SK-N-SH (cell line): ENCODE measurements at regions not wholly inside any gene's neighbourhood (a gene's known extent, or its start where the extent isn't known, plus 50 kb on each side); places are given as distances from the start of the nearest gene placed in this dataset.

Experiments
- CTCF ChIA-PET: fragments of 300-600, 350-600 bp; formaldehyde crosslinking; extraction: SDS; loops from one replicate; lab custom pipeline; 2021; lab: Yijun Ruan, JAX
- POLR2A ChIA-PET: fragments of 350-600 bp; sonication (Branson Sonifier 250); formaldehyde crosslinking; extraction: SDS; loops from one replicate; lab custom pipeline; 2020; ENCODE audit warnings: antibody characterized with exemption, inconsistent platforms; lab: Yijun Ruan, JAX
- DNase-seq: peaks from one replicate; pipeline ENCODE4 v3.0.0; 2012
- H2AFZ ChIP-seq: fragments of 200-600 bp; sonication (generic); 2 replicates; pipeline ENCODE4 v1.8.1; 2016; ENCODE audit warnings: antibody characterized with exemption, mild to moderate bottlenecking, low read depth
- H3F3A ChIP-seq: fragments of 200-600 bp; sonication (generic); replicated peaks from 2 replicates; pipeline ENCODE3; 2016; ENCODE audit warnings: antibody characterized with exemption, mild to moderate bottlenecking; ENCODE audit not compliant: insufficient read depth
- H3K27ac ChIP-seq, 2 experiments: fragments of 200-500 bp in 1 of 2; fragments of 200-600 bp in 1 of 2; sonication (Bioruptor generic) in 1 of 2; sonication (generic), shearing (Covaris generic) in 1 of 2; 2 replicates each; pipeline versions ENCODE4 v1.5.1 to v1.6.1; 2014 to 2016; ENCODE audit warnings: low read depth in 2 of 2, inconsistent platforms in 1 of 2, low read length in 1 of 2, mild to moderate bottlenecking in 1 of 2, mixed read lengths in 1 of 2
- H3K27me3 ChIP-seq: fragments of 200-600 bp; sonication (generic), shearing (Covaris generic); 2 replicates; pipeline ENCODE4 v1.6.1; 2016; ENCODE audit warnings: mixed run types; ENCODE audit not compliant: insufficient read depth
- H3K36me3 ChIP-seq, 2 experiments: fragments of 200-500 bp in 1 of 2; fragments of 200-600 bp in 1 of 2; sonication (Bioruptor generic) in 1 of 2; sonication (generic) in 1 of 2; replicated peaks in 1 of 2; 2 replicates each; pipeline versions ENCODE3 to v1.5.1; 2014 to 2016; ENCODE audit warnings: low read length in 1 of 2, mild to moderate bottlenecking in 1 of 2; ENCODE audit not compliant: insufficient read depth in 2 of 2, control insufficient read depth in 1 of 2
- H3K4me1 ChIP-seq, 2 experiments: fragments of 200-500 bp in 1 of 2; fragments of 200-600 bp in 1 of 2; sonication (Bioruptor generic) in 1 of 2; sonication (generic), shearing (Covaris generic) in 1 of 2; 2 replicates each; pipeline versions ENCODE4 v1.5.1 to v1.6.1; 2014 to 2016; ENCODE audit warnings: low read depth in 1 of 2, low read length in 1 of 2, mixed run types in 1 of 2; ENCODE audit not compliant: insufficient read depth in 2 of 2, control insufficient read depth in 1 of 2
- H3K4me2 ChIP-seq: fragments of 200-600 bp; sonication (generic), shearing (Covaris generic); 2 replicates; pipeline ENCODE4 v1.6.1; 2017; ENCODE audit warnings: mixed run types
- H3K4me3 ChIP-seq, 2 experiments: fragments of 200-500 bp in 1 of 2; fragments of 200-600 bp in 1 of 2; sonication (Bioruptor generic) in 1 of 2; sonication (generic), shearing (Covaris generic) in 1 of 2; 2 replicates each; pipeline versions ENCODE4 v1.5.1 to v1.8.1; 2014 to 2016; ENCODE audit warnings: low read depth in 2 of 2, inconsistent platforms in 1 of 2, low read length in 1 of 2, mild to moderate bottlenecking in 1 of 2, mixed read lengths in 1 of 2, moderate library complexity in 1 of 2
- H3K79me2 ChIP-seq: fragments of 200-600 bp; sonication (generic); 2 replicates; pipeline ENCODE4 v1.8.1; 2017; ENCODE audit warnings: mild to moderate bottlenecking; ENCODE audit not compliant: insufficient read depth
- H3K9ac ChIP-seq: fragments of 200-600 bp; sonication (generic); 2 replicates; pipeline ENCODE4 v1.6.1; 2017; ENCODE audit warnings: mixed run types
- H3K9me2 ChIP-seq: fragments of 200-600 bp; sonication (generic); 2 replicates; pipeline ENCODE4 v1.6.1; 2017; ENCODE audit warnings: mixed run types
- H3K9me3 ChIP-seq: fragments of 200-600 bp; sonication (generic); 2 replicates; pipeline ENCODE4 v1.6.1; 2017; ENCODE audit warnings: mixed run types, mild to moderate bottlenecking, moderate library complexity
- H4K20me1 ChIP-seq: fragments of 200-600 bp; sonication (generic); 2 replicates; pipeline ENCODE4 v1.6.1; 2017; ENCODE audit warnings: mild to moderate bottlenecking, mixed run types; ENCODE audit not compliant: insufficient read depth
- CHD2 ChIP-seq: fragments of 150-350 bp; IDR thresholded peaks from 2 replicates; pipeline ENCODE4 v1.6.1; 2018; ENCODE audit warnings: low read length; ENCODE audit not compliant: partially characterized antibody
- ELF1 ChIP-seq: IDR thresholded peaks from 2 replicates; pipeline ENCODE4 v1.4.0; 2012
- EP300 ChIP-seq, 2 experiments: IDR thresholded peaks; 2 replicates each; pipeline versions ENCODE4 v1.4.0 to v1.6.1; 2012; ENCODE audit warnings: borderline replicate concordance in 1 of 2, low read depth in 1 of 2, low read length in 1 of 2
- EZH2phosphoT487 ChIP-seq: fragments of 200-600 bp; sonication (generic); IDR thresholded peaks from 2 replicates; pipeline ENCODE4 v1.6.1; 2017; ENCODE audit warnings: low read depth, mixed run types, mild to moderate bottlenecking, antibody characterized with exemption, moderate library complexity, borderline replicate concordance
- FOXM1 ChIP-seq: IDR thresholded peaks from 2 replicates; pipeline ENCODE4 v1.4.0; 2012; ENCODE audit warnings: low read depth, mild to moderate bottlenecking
- GABPA ChIP-seq: IDR thresholded peaks from 2 replicates; pipeline ENCODE4 v1.4.0; 2012; ENCODE audit warnings: low read depth, mild to moderate bottlenecking
- JUND ChIP-seq: IDR thresholded peaks from 2 replicates; pipeline ENCODE4 v1.4.0; 2012
- MXI1 ChIP-seq: IDR thresholded peaks from 2 replicates; pipeline ENCODE4 v1.6.1; 2012; ENCODE audit warnings: mild to moderate bottlenecking, low read depth, low read length, improper control_type of control experiment
- NFIC ChIP-seq: IDR thresholded peaks from 2 replicates; pipeline ENCODE4 v1.4.0; 2012; ENCODE audit warnings: borderline replicate concordance
- NRF1 ChIP-seq: IDR thresholded peaks from 2 replicates; pipeline ENCODE4 v1.6.1; 2012; ENCODE audit warnings: low read depth, mild to moderate bottlenecking, low read length
- RCOR1 ChIP-seq: fragments of 150-350 bp; IDR thresholded peaks from 2 replicates; pipeline ENCODE4 v1.6.1; 2017; ENCODE audit warnings: antibody characterized with exemption, low read length
- RFX5 ChIP-seq: IDR thresholded peaks from 2 replicates; pipeline ENCODE4 v1.6.1; 2012; ENCODE audit warnings: mild to moderate bottlenecking, improper control_type of control experiment, low read length
- RXRA ChIP-seq: IDR thresholded peaks from 2 replicates; pipeline ENCODE4 v1.4.0; 2012; ENCODE audit warnings: low read depth, mild to moderate bottlenecking, borderline replicate concordance
- SMC3 ChIP-seq: IDR thresholded peaks from 2 replicates; pipeline ENCODE4 v1.6.1; 2012; ENCODE audit warnings: low read depth, low read length, improper control_type of control experiment
- TAF1 ChIP-seq: IDR thresholded peaks from 2 replicates; pipeline ENCODE4 v1.6.1; 2012; ENCODE audit warnings: low read depth, mild to moderate bottlenecking, low read length, moderate library complexity, borderline replicate concordance
- YY1 ChIP-seq: IDR thresholded peaks from 2 replicates; pipeline ENCODE4 v1.4.0; 2012; ENCODE audit warnings: low read depth, mild to moderate bottlenecking
- WGBS: methylation state at CpG from one replicate; pipeline ENCODE4 v1.1.6; 2017; ENCODE audit warnings: low lambda C conversion rate; 5-methylcytosine and 5-hydroxymethylcytosine counted together
- TF ChIP-seq, protein P1 (sequence below): fragments of 200-600 bp; sonication (generic); IDR thresholded peaks from 2 replicates; pipeline ENCODE4 v1.6.1; 2017; ENCODE audit warnings: antibody characterized with exemption, mild to moderate bottlenecking, moderate library complexity
- TF ChIP-seq, protein P2 (sequence below): IDR thresholded peaks from 2 replicates; pipeline ENCODE4; 2012
- TF ChIP-seq, protein P3 (sequence below): fragments of 150-350 bp; IDR thresholded peaks from 2 replicates; pipeline ENCODE4 v1.6.1; 2016; ENCODE audit warnings: mild to moderate bottlenecking, low read depth, low read length
- TF ChIP-seq, protein P4 (sequence below): IDR thresholded peaks from 2 replicates; pipeline ENCODE4 v1.4.0; 2012; ENCODE audit warnings: low read depth, borderline replicate concordance

DNA sequence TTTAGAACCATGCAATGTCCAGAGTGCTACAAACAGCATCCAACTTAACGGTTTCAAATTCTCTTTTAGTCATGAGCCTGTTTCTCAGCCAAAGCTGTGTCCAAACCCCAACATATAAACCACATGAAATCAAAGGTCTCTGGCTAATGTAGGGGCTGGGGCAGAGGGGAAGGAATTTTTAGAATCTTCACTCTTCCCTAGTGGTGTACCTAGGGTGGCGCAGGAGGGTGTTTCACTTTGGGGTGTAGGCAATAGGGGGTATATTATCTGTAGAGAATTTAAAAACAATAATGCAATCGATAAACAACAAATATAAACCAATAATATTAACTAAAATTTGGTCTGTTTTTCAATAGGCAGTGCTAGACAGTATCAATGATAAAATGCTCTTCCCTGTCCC lies 132.1 kb upstream of the BRINP1 start:
- H3K36me3 ChIP-seq = no peaks in the 10 kb centered on the region
- no peaks in the 10 kb centered on the region for H3K9me2 ChIP-seq
- ChIA-PET POLR2A (no interaction called here), CTCF (no interaction called here)
- no peak overlapping the region for H2AFZ ChIP-seq
- H4K20me1 ChIP-seq = no peaks in the 10 kb centered on the region
- no peak overlapping the region for H3K9ac ChIP-seq
- 51% methylated on average over 3 of the region's 3 CpGs for WGBS
- H3K79me2 ChIP-seq = no peaks in the 10 kb centered on the region
- TF ChIP-seq CHD2 = no peak
- TF ChIP-seq YY1 = no peak
- TF ChIP-seq, protein P1, sequence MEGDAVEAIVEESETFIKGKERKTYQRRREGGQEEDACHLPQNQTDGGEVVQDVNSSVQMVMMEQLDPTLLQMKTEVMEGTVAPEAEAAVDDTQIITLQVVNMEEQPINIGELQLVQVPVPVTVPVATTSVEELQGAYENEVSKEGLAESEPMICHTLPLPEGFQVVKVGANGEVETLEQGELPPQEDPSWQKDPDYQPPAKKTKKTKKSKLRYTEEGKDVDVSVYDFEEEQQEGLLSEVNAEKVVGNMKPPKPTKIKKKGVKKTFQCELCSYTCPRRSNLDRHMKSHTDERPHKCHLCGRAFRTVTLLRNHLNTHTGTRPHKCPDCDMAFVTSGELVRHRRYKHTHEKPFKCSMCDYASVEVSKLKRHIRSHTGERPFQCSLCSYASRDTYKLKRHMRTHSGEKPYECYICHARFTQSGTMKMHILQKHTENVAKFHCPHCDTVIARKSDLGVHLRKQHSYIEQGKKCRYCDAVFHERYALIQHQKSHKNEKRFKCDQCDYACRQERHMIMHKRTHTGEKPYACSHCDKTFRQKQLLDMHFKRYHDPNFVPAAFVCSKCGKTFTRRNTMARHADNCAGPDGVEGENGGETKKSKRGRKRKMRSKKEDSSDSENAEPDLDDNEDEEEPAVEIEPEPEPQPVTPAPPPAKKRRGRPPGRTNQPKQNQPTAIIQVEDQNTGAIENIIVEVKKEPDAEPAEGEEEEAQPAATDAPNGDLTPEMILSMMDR = no peak
- TF ChIP-seq, protein P2, sequence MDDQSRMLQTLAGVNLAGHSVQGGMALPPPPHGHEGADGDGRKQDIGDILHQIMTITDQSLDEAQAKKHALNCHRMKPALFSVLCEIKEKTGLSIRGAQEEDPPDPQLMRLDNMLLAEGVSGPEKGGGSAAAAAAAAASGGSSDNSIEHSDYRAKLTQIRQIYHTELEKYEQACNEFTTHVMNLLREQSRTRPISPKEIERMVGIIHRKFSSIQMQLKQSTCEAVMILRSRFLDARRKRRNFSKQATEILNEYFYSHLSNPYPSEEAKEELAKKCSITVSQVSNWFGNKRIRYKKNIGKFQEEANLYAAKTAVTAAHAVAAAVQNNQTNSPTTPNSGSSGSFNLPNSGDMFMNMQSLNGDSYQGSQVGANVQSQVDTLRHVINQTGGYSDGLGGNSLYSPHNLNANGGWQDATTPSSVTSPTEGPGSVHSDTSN = no peak
- TF ChIP-seq, protein P3, sequence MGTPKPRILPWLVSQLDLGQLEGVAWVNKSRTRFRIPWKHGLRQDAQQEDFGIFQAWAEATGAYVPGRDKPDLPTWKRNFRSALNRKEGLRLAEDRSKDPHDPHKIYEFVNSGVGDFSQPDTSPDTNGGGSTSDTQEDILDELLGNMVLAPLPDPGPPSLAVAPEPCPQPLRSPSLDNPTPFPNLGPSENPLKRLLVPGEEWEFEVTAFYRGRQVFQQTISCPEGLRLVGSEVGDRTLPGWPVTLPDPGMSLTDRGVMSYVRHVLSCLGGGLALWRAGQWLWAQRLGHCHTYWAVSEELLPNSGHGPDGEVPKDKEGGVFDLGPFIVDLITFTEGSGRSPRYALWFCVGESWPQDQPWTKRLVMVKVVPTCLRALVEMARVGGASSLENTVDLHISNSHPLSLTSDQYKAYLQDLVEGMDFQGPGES = no peak
- TF ChIP-seq RFX5 = no peak
- TF ChIP-seq GABPA = no peak
- no peak for TF ChIP-seq NFIC
- no peak for TF ChIP-seq FOXM1
- TF ChIP-seq EZH2phosphoT487 = no peak
- TF ChIP-seq, all 33 proteins: peak for 0
- Histone ChIP-seq H3F3A (no peaks in the 10 kb centered on the region), H3K4me1 (no peaks in the 10 kb centered on the region; a peak in 1 of 4 replicates), H3K9me3 (no peaks in the 10 kb centered on the region), H3K27ac (no peak overlapping the region), H3K4me2 (no peak overlapping the region), H3K4me3 (no peak overlapping the region), H3K27me3 (no peaks in the 10 kb centered on the region)
- DNase-seq = no peak

DNA sequence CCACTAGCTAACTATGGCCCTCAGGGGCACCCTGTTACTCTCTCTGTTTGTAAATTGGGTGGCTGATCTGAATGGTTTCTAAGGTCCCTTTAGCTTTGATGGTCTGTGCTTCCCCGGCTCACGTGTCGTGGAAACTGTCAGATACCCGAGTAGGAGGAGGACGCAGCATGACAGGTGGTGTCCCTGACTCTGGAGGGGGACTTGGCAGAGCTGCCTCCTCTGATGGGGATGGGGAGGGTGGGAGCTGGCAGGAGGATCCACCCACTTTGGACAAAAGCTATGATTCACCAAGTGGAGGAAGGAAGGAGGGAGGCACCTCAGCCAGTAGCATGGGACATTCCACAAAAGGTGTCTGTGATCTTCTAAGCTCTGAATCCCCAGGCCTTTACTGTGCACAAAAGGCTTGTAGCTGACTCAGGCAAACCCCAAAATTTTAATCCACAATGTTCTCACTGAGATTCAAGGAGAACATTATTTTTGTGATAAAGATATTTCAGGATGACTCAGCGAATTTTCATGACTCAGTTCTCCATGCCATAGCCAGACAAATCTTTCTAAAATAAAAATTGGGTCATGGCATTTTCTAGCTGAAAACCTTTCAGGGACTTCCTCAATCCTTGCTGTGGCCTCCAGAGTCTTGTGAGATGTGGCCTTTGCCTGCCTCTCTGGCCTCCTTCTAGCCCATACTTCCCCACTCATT lies 131.0 kb upstream of the BRINP1 start:
- DNase-seq = no peak
- TF ChIP-seq EZH2phosphoT487 = no peak
- no peak for TF ChIP-seq NRF1
- TF ChIP-seq TAF1 = no peak
- no peak for TF ChIP-seq JUND
- TF ChIP-seq, protein P4, sequence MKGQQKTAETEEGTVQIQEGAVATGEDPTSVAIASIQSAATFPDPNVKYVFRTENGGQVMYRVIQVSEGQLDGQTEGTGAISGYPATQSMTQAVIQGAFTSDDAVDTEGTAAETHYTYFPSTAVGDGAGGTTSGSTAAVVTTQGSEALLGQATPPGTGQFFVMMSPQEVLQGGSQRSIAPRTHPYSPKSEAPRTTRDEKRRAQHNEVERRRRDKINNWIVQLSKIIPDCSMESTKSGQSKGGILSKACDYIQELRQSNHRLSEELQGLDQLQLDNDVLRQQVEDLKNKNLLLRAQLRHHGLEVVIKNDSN = no peak
- TF ChIP-seq ELF1 = no peak
- TF ChIP-seq NFIC = no peak
- TF ChIP-seq RFX5 = no peak
- no peak for TF ChIP-seq RXRA
- TF ChIP-seq YY1 = no peak
- no peak for TF ChIP-seq GABPA
- no peak for TF ChIP-seq SMC3
- no peak for TF ChIP-seq MXI1
- TF ChIP-seq, protein P2 = no peak
- no peak for TF ChIP-seq CHD2
- TF ChIP-seq EP300 (IDR thresholded peaks at IDR 0.05; ENCODE audit: borderline replicate concordance in 1 of 2, low read depth in 1 of 2, low read length in 1 of 2) = no peak
- TF ChIP-seq RCOR1 = no peak

More for the DNA sequence above, 131.0 kb upstream of the BRINP1 start:
- Histone ChIP-seq H3K27me3 (no peaks in the 10 kb centered on the region), H3K9me3 (no peaks in the 10 kb centered on the region), H3K4me1 (no peaks in the 10 kb centered on the region; a peak in 1 of 4 replicates), H2AFZ (no peak overlapping the region), H4K20me1 (no peaks in the 10 kb centered on the region), H3F3A (no peaks in the 10 kb centered on the region), H3K4me3 (no peak overlapping the region), H3K36me3 (no peaks in the 10 kb centered on the region), H3K27ac (no peak overlapping the region), H3K9me2 (no peaks in the 10 kb centered on the region), H3K9ac (no peak overlapping the region), H3K4me2 (no peak overlapping the region), H3K79me2 (no peaks in the 10 kb centered on the region)
- ChIA-PET CTCF (no interaction called here), POLR2A (no interaction called here)
- WGBS = 56% methylated on average over 6 of the region's 6 CpGs
